Muscle of leg (tissue), 3 donors: ENCODE measurements at regions not wholly inside any gene's neighbourhood (a gene's known extent, or its start where the extent isn't known, plus 50 kb on each side); places are given as distances from the start of the nearest gene placed in this dataset.
A peak's percentile ranks its signal among the peaks of the same experiment; 100 is the strongest.

ENCODE experiments used
- DNase-seq: peaks from one replicate; pipeline ENCODE4 v3.0.0; 2013
- H3K27ac ChIP-seq: one replicate; pipeline ENCODE4 v1.5.1; 2013; ENCODE audit warnings: mild to moderate bottlenecking, low read length, control low read depth
- H3K27me3 ChIP-seq: one replicate; pipeline ENCODE4 v1.6.1; 2013; ENCODE audit warnings: low read length; ENCODE audit not compliant: control insufficient read depth, insufficient read depth
- H3K36me3 ChIP-seq: one replicate; pipeline ENCODE4 v1.6.1; 2013; ENCODE audit warnings: low read length; ENCODE audit not compliant: control insufficient read depth, insufficient read depth
- H3K4me1 ChIP-seq: one replicate; pipeline ENCODE4 v1.6.1; 2013; ENCODE audit warnings: low read length; ENCODE audit not compliant: control insufficient read depth, insufficient read depth
- H3K4me3 ChIP-seq: one replicate; pipeline ENCODE4 v1.5.1; 2013; ENCODE audit warnings: low read length, control low read depth
- H3K9me3 ChIP-seq: replicated peaks from 2 replicates; pipeline ENCODE4 v1.6.1; 2013; ENCODE audit warnings: low read depth, low read length; ENCODE audit not compliant: control insufficient read depth
- WGBS: methylation state at CpG from one replicate; pipeline ENCODE4 v1.1.5; 2013; ENCODE audit warnings: missing lambda C conversion rate; ENCODE audit not compliant: insufficient coverage; 5-methylcytosine and 5-hydroxymethylcytosine counted together

DNA sequence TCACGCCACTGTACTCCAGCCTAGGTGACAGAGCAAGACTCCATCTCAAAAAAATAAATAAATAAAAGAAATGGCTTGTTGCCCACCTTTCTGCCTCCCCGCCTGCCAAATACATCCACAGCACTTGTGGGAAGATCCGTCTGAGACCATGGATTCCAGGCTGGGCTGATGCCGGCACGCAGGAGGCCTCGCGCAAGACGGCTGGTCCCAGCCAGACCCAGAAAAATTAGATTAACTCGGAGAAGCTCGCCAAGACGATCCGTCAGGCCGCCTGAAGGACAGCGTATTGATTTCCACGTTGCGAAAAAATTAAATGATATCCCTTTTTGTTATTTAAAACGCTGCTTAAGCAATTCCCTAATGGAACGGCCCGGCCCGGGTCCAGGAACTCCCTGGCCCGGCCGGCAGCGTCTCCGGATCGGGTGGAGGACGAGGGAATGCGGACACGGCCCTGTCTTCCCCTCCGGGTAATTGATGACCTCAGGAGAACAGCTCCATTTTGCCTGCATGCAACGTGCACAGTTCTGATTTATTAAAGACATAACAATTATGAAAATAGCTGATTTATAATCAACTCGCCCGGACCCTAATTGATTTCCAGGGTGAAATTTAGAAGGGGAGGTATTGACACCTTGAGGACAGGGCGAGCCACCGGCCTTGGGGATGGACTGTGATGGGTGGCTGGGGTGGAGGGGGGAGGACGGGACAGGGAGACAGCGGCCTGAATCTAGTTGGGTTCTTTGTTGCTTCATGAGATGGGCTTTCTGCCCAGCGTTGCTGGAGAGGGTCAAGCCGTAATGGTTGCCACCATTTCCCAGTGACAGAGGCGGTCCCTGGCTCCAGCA lies 52.1 kb downstream of the ZNRF4 start:
- Histone ChIP-seq H3K36me3 (no peaks in the 10 kb centered on the region), H3K4me3 (no peak overlapping the region), H3K27ac (no peak overlapping the region)

More for the DNA sequence above, 52.1 kb downstream of the ZNRF4 start:
- Histone ChIP-seq H3K27me3 (no peaks in the 10 kb centered on the region), H3K9me3 (peaks cover 12% of the 10 kb centered on the region), H3K4me1 (no peaks in the 10 kb centered on the region)
- 61% methylated on average over 36 of the region's 39 CpGs for WGBS
- DNase-seq = peak; percentile 16
